ENCODE measurements at regions not wholly inside any gene's neighbourhood (a gene's known extent, or its start where the extent isn't known, plus 50 kb on each side); places are given as distances from the start of the nearest gene placed in this dataset.

DNA sequence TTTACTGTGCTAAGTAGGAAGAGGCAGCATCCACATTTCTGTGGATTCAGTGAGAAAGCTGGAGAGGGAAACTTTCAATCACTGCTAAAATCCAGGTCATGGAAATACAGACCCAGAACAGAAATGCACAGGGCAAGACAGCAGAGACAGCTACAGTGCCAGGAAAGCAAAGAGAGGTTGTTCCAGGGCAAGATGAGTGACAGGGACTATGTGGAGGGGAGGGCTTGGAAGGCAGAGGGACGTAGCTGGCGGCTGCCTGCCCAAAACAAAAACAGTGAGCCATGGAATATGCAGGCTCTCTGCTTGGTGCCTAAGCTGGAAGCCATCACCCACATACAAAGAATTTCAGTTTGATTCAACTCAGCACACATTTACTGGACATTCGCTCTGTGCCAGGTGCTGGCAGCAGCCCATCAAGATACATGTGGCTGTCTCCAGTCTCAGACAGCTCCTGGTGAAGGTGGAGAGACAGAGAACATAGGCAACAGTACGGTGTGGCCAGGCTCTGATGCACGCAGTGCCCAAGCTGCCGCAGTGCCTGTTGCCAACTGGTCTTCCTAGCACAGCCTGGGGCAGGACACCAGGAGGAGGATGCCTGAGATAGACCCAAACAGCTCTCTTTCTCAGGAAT, 88.7 kb downstream of the AIPL1 start:
- Histone ChIP-seq H3K4me3 (ENCODE audit: low read length) (no peak overlapping the region), H3K9me3 (ENCODE audit: low read length) (no peaks in the 10 kb centered on the region), H3K4me1 (ENCODE audit: insufficient read depth, low read length) (no peaks in the 10 kb centered on the region), H2AFZ (ENCODE audit: low read depth, low read length) (no peak overlapping the region), H3K36me3 (ENCODE audit: insufficient read depth, low read length) (no peaks in the 10 kb centered on the region), H3K27me3 (ENCODE audit: insufficient read depth, low read length) (no peaks in the 10 kb centered on the region)

GRCh38 chr17:6343736-6344135, 91.2 kb downstream of the AIPL1 start:
- Histone ChIP-seq H3K9me3 (ENCODE audit: low read length) (no peaks in the 10 kb centered on the region), H3K36me3 (ENCODE audit: insufficient read depth, low read length) (no peaks in the 10 kb centered on the region), H2AFZ (ENCODE audit: low read depth, low read length) (no peak overlapping the region), H3K4me3 (ENCODE audit: low read length) (no peak overlapping the region), H3K4me1 (ENCODE audit: insufficient read depth, low read length) (peaks cover 4% of the 10 kb centered on the region), H3K27me3 (ENCODE audit: insufficient read depth, low read length) (no peaks in the 10 kb centered on the region)

DNA sequence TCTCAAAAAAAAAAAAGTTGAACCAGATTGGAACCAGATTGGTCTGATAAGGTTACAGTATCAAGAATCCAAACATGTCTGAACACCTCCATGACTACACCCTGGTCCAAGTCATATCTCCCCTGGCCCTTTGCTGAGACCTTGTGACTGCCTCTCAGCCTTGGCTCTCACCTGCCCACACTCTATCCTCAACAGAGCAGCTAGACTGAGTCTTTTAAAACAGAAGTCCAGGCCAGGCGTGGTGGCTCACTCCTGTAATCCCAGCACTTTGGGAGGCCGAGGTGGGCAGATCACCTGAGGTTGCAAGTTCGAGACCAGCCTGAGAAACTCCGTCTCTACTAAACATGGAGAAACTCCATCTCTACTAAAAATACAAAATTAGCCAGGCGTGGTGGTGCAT, 91.7 kb downstream of the AIPL1 start:
- Histone ChIP-seq H3K4me1 (ENCODE audit: insufficient read depth, low read length) (peaks cover 4% of the 10 kb centered on the region), H2AFZ (ENCODE audit: low read depth, low read length) (no peak overlapping the region), H3K27me3 (ENCODE audit: insufficient read depth, low read length) (no peaks in the 10 kb centered on the region), H3K36me3 (ENCODE audit: insufficient read depth, low read length) (no peaks in the 10 kb centered on the region), H3K4me3 (ENCODE audit: low read length) (no peak overlapping the region), H3K9me3 (ENCODE audit: low read length) (no peaks in the 10 kb centered on the region)

DNA sequence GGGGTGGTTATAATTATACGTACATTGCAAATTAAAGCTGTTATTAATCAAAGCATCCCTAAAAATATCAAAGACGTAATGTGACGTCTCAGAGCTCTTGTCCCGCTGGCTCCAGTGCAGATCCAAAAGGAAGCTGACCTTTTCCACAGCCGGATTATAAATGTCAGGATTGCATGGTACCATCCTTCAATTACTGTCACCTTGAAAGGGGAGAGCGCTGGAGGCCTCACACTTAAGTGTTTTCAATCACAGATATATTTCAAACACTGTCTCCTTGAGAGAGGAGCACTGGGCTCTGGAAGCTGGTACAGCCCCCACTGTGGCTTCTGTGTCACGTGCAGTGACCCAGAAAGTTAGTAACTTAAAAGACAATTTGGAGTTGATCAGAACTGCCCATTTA, 94.2 kb downstream of the AIPL1 start:
- H3K4me3 ChIP-seq (ENCODE audit: low read length) = no peak overlapping the region
- H3K4me1 ChIP-seq (ENCODE audit: insufficient read depth, low read length) = peaks cover 4% of the 10 kb centered on the region
- no peaks in the 10 kb centered on the region for H3K27me3 ChIP-seq (ENCODE audit: insufficient read depth, low read length)
- H3K9me3 ChIP-seq (ENCODE audit: low read length) = no peaks in the 10 kb centered on the region
- no peaks in the 10 kb centered on the region for H3K36me3 ChIP-seq (ENCODE audit: insufficient read depth, low read length)
- no peak overlapping the region for H2AFZ ChIP-seq (ENCODE audit: low read depth, low read length)

DNA sequence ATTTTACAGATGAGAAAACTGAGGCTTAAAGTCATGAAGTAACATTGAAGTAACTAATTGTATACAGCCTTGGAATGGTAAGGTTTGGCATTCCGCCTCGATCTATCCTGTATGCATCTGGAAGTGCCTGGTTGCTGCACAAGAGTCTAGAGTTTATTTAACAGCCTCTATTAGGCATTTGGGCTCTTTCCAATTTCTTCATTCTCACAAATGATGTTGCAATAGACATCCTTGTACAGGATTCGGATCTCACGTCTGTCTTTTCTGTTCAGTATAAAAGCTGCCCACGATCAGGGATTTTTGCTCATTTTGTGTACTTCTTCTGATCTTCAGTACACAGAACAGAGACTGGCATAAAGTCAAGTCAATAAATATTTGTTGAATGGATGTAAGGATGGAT, 100.5 kb downstream of the AIPL1 start:
- Histone ChIP-seq H3K4me3 (ENCODE audit: low read length) (no peak overlapping the region), H2AFZ (ENCODE audit: low read depth, low read length) (no peak overlapping the region)

GRCh38 chr17:6330936-6331335, 104.0 kb downstream of the AIPL1 start:
- no peaks in the 10 kb centered on the region for H3K27me3 ChIP-seq (ENCODE audit: insufficient read depth, low read length)
- H3K9me3 ChIP-seq (ENCODE audit: low read length) = no peaks in the 10 kb centered on the region
- no peak overlapping the region for H2AFZ ChIP-seq (ENCODE audit: low read depth, low read length)
- H3K4me3 ChIP-seq (ENCODE audit: low read length) = no peak overlapping the region
- H3K4me1 ChIP-seq (ENCODE audit: insufficient read depth, low read length) = no peaks in the 10 kb centered on the region
- H3K36me3 ChIP-seq (ENCODE audit: insufficient read depth, low read length) = no peaks in the 10 kb centered on the region

More for the DNA sequence above, 100.5 kb downstream of the AIPL1 start:
- Histone ChIP-seq H3K36me3 (ENCODE audit: insufficient read depth, low read length) (no peaks in the 10 kb centered on the region), H3K9me3 (ENCODE audit: low read length) (no peaks in the 10 kb centered on the region), H3K27me3 (ENCODE audit: insufficient read depth, low read length) (no peaks in the 10 kb centered on the region), H3K4me1 (ENCODE audit: insufficient read depth, low read length) (no peaks in the 10 kb centered on the region)

- Histone ChIP-seq H3K27me3 (ENCODE audit: insufficient read depth, low read length) (no peaks in the 10 kb centered on the region), H3K4me3 (ENCODE audit: low read length) (no peak overlapping the region), H3K9me3 (ENCODE audit: low read length) (no peaks in the 10 kb centered on the region), H3K36me3 (ENCODE audit: insufficient read depth, low read length) (no peaks in the 10 kb centered on the region), H2AFZ (ENCODE audit: low read depth, low read length) (no peak overlapping the region), H3K4me1 (ENCODE audit: insufficient read depth, low read length) (no peaks in the 10 kb centered on the region)
Observed at GRCh38 chr17:6328279-6328678, 106.6 kb downstream of the AIPL1 start.

DNA sequence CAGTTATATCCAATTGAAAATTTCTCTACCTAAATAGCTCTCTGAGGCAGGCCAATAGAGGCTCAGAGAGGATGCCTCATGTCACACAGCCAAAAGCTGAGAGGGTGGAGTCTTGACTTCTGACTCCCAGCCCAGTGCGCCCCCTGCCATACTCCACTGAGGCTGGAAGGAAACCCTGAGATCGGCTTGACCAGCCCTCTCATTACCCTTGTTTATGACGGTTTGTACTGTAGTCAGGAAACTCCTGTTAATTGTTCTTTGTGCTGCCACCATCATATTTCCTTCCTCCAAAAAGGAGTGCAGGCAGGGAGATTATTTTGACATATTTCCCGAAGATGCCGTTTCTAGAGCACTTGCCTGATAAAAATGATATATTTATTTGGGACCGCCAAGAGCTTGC, 107.9 kb downstream of the AIPL1 start:
- no peaks in the 10 kb centered on the region for H3K9me3 ChIP-seq (ENCODE audit: low read length)
- H2AFZ ChIP-seq (ENCODE audit: low read depth, low read length) = no peak overlapping the region
- H3K4me1 ChIP-seq (ENCODE audit: insufficient read depth, low read length) = no peaks in the 10 kb centered on the region
- no peaks in the 10 kb centered on the region for H3K27me3 ChIP-seq (ENCODE audit: insufficient read depth, low read length)
- H3K4me3 ChIP-seq (ENCODE audit: low read length) = no peak overlapping the region
- no peaks in the 10 kb centered on the region for H3K36me3 ChIP-seq (ENCODE audit: insufficient read depth, low read length)

DNA sequence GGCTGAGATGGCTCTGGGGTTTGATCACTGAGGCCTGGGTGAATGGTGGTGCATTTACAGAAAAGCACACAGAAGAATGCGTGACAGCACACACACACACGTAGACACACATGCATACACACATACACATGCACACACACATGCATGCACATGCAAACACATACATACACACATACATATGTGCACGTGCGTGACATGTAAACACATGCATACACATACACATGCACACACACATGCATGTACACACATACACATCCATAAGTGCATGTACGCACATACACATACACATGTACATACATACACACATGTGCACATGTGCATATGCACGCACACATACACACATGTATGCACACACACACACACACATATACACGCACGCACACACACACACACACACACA, 108.4 kb downstream of the AIPL1 start:
- Histone ChIP-seq H3K36me3 (ENCODE audit: insufficient read depth, low read length) (no peaks in the 10 kb centered on the region), H3K27me3 (ENCODE audit: insufficient read depth, low read length) (no peaks in the 10 kb centered on the region), H2AFZ (ENCODE audit: low read depth, low read length) (no peak overlapping the region), H3K4me3 (ENCODE audit: low read length) (no peak overlapping the region), H3K4me1 (ENCODE audit: insufficient read depth, low read length) (no peaks in the 10 kb centered on the region), H3K9me3 (ENCODE audit: low read length) (no peaks in the 10 kb centered on the region)

- Histone ChIP-seq H3K4me3 (ENCODE audit: low read length) (no peak overlapping the region), H3K27me3 (ENCODE audit: insufficient read depth, low read length) (no peaks in the 10 kb centered on the region), H2AFZ (ENCODE audit: low read depth, low read length) (no peak overlapping the region), H3K9me3 (ENCODE audit: low read length) (no peaks in the 10 kb centered on the region), H3K4me1 (ENCODE audit: insufficient read depth, low read length) (no peaks in the 10 kb centered on the region), H3K36me3 (ENCODE audit: insufficient read depth, low read length) (no peaks in the 10 kb centered on the region)
Observed at GRCh38 chr17:6325741-6326140, 109.2 kb downstream of the AIPL1 start.

DNA sequence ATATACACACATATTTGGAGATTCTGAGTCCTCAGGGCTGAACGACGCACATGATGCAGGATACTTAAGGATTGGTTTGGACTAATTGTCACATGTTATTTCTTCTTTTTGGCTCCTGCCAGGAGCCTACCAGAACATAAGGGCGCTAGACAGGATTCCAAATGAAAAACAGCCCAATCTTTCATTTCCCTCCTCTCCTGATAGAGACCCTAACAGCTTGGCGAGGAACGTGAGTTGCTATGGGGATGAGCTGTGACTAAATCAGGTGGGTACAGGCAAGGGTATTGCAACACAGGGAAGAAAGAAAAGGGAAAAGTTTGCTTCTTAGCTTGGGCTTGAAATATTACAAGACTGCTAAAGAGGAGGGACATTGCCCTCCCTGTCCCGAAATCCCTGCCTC, 109.9 kb downstream of the AIPL1 start:
- Histone ChIP-seq H2AFZ (ENCODE audit: low read depth, low read length) (no peak overlapping the region), H3K36me3 (ENCODE audit: insufficient read depth, low read length) (no peaks in the 10 kb centered on the region), H3K4me1 (ENCODE audit: insufficient read depth, low read length) (no peaks in the 10 kb centered on the region), H3K9me3 (ENCODE audit: low read length) (no peaks in the 10 kb centered on the region), H3K4me3 (ENCODE audit: low read length) (no peak overlapping the region), H3K27me3 (ENCODE audit: insufficient read depth, low read length) (no peaks in the 10 kb centered on the region)

DNA sequence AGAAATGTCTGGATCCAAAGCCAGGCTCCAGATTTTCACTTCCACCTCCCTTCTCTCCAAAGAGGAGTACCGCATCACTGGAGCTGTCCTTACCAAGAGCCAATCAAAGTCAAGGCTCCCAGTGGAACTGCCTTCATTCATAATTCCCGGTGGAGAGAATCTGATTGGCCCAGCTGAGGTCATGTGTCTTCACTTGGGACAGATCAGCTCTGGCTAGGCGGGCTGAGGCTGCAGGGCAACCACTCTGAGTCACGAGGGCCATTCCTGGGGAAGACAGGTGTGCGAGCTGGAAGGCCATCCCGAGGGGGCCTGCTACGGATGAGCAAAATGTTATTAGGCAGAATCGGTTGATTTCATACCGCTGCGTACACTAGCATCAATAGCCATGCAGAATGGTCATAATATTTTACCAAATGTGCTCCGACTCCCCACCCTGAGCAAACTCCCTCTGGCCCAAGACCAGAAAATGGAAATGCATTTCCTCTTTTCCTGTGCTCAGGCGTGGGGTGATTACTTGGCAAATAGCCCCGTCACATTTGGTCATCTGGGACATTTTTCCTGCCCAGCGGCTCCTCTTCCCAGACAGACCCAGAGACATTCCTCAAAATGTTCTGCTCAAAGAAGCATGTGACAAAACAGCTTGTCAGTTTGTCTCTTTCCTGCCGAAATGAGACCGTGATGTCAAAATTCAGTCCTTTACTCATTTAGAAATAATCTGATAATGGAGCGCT, 111.1 kb downstream of the AIPL1 start:
- Histone ChIP-seq H3K27me3 (ENCODE audit: insufficient read depth, low read length) (no peaks in the 10 kb centered on the region), H2AFZ (ENCODE audit: low read depth, low read length) (no peak overlapping the region), H3K36me3 (ENCODE audit: insufficient read depth, low read length) (no peaks in the 10 kb centered on the region), H3K4me1 (ENCODE audit: insufficient read depth, low read length) (no peaks in the 10 kb centered on the region), H3K4me3 (ENCODE audit: low read length) (no peak overlapping the region), H3K9me3 (ENCODE audit: low read length) (no peaks in the 10 kb centered on the region)

DNA sequence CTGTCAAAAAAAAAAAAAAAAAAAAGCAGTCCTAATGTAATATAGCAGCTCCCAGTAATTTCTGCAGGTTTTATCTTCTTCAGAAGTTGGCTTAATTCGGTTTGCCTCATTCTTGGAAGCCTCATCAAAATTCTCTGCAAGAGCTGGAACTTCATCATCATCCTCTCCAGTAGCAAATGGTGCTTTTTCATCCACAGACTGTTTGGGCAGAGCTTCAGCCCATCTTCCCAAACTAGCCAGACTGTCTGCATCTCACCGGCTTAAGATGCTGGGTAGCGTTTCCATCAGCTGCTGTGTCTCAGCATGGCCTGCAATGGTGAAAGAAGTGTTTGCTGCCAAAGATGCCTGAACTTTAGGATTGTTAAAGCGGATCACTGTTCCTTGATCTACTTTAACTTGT, 112.6 kb downstream of the AIPL1 start:
- no peaks in the 10 kb centered on the region for H3K9me3 ChIP-seq (ENCODE audit: low read length)
- no peak overlapping the region for H3K4me3 ChIP-seq (ENCODE audit: low read length)
- H3K36me3 ChIP-seq (ENCODE audit: insufficient read depth, low read length) = no peaks in the 10 kb centered on the region
- no peaks in the 10 kb centered on the region for H3K4me1 ChIP-seq (ENCODE audit: insufficient read depth, low read length)
- H3K27me3 ChIP-seq (ENCODE audit: insufficient read depth, low read length) = no peaks in the 10 kb centered on the region
- no peak overlapping the region for H2AFZ ChIP-seq (ENCODE audit: low read depth, low read length)

DNA sequence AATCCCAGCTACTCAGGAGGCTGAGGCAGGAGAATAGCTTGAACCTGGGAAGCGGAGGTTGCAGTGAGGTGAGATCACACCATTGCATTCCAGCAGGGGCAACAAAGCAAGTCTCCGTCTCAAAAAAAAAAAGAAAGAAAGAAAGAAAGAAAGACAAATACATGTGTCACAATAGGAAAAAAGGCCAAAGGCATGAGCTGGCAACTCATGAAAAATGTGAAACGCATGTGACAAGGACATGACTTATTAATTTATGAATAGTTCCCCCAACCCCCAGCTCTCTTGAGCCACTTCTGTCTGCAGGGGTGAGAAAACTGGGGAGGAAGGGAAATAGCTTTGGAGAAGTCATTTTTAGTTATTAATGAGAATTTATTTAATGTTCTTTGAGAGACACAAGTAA, 120.6 kb downstream of the AIPL1 start:
- Histone ChIP-seq H3K9me3 (ENCODE audit: low read length) (no peaks in the 10 kb centered on the region), H3K4me1 (ENCODE audit: insufficient read depth, low read length) (no peaks in the 10 kb centered on the region), H3K27me3 (ENCODE audit: insufficient read depth, low read length) (no peaks in the 10 kb centered on the region), H3K4me3 (ENCODE audit: low read length) (no peak overlapping the region), H2AFZ (ENCODE audit: low read depth, low read length) (no peak overlapping the region), H3K36me3 (ENCODE audit: insufficient read depth, low read length) (no peaks in the 10 kb centered on the region)
